NOMO-1 treated with DMSO at 0.1 percent for 48 hours (cell line): ENCODE measurements at regions not wholly inside any gene's neighbourhood (a gene's known extent, or its start where the extent isn't known, plus 50 kb on each side); places are given as distances from the start of the nearest gene placed in this dataset.
A peak's percentile ranks its signal among the peaks of the same experiment; 100 is the strongest.
"Not testable (repeated sequence)": the region's sequence is repeated elsewhere in the genome, so short reads cannot be mapped to it uniquely, and the experiment has no call there.

Experiments
- DNase-seq: peaks from one replicate; lab custom pipeline; 2025; ENCODE audit not compliant: unreplicated experiment; lab: John Stamatoyannopoulos, UW

- DNase-seq = peak; percentile 58
Measured at GRCh38 chr12:46549527-46550265, 177.1 kb upstream of the SLC38A2 start.

DNA sequence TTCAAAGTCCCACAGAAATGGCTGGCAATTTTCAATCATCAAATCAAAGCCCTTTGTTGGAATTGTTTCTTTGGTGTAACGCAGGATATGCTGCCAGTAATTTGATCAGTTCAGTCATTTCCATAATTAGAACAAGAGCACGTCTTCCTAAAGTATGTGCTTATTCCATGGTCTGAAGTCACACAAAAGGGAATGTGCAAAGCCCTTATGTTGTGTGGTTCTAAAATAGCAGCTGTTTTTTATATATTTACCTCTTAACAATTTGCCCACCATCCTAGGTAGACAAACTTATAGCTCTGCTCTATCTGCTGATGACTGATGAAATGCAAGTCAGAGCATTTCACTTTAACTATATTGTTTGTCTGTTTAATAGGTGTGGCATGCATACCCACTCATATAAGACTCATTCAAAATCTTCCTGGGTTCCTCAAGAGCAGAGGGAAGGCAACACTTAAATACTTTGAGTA, 176.1 kb upstream of the SLC38A2 start:
- no peak for DNase-seq

DNA sequence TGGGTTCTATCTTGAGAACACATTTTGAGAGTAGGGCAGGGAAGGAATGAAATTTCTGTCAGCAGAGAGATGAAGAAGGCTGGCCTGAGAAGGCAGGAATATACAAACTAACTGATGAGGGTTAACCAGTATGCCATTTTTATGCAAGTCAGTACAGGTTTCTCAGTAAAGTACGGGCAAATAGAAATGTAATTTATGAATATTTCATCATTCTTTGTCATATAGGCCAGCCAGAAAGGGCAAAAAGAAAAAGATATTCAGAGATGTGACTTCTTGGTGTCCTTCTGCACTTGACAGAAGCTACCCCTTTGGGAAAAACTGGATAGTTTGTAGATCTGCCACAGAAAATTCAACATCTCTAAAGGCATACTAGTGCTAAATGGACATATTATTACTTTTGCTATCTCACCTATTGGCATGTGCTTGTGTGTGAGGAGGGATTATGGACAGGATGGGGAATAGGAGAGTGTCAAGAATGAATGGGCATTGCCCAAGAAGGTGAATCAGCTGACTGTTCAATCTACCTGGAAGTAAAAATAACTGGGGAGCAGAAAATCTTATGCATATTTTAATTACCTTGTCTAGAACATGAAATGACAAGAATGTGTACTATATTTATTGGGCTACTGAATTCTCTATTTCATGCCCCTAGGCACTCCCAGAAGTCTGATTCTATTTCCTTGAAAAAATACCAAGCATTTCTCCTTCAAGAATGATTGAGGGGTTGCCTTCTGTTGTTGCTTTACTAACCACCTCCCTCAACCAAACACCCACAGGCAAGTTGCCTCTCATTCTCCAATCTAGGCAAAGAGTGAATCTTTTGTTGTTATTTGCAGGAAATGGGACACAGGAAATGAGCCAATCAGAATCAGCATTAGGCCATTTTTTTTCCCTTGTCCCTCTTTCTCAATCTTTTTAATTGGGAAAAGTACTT, 175.1 kb upstream of the SLC38A2 start:
- no peak for DNase-seq

DNA sequence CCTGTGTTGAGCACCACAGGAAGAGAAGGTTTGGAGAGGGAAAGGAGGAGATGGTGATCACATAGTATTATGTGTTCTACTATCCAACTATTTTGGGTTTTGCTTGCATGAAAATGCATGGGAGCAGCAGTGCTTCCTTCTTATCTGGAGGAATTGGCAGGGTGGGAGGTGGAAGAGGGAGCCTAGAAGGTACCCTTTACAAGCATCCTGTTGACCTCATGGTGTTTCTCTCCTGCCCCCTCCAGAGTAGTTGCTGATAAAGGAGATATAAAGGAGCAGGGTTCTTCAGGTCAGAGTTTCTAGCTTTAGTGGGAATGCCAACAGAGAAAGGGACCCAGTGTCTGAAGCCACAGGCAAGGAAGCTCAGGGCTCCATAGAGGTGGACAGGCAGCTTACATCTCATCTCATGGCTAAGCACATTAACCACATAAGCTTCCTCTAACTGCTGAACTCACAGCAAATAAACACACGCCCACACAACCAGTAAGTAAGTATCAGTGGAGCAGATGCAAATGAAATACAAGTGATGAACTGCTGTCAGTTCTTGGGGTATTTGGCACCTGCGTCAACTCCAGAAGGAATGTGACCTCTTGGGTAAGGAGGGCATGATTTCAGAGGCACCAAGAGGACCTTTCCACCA, 174.2 kb upstream of the SLC38A2 start:
- no peak for DNase-seq

DNA sequence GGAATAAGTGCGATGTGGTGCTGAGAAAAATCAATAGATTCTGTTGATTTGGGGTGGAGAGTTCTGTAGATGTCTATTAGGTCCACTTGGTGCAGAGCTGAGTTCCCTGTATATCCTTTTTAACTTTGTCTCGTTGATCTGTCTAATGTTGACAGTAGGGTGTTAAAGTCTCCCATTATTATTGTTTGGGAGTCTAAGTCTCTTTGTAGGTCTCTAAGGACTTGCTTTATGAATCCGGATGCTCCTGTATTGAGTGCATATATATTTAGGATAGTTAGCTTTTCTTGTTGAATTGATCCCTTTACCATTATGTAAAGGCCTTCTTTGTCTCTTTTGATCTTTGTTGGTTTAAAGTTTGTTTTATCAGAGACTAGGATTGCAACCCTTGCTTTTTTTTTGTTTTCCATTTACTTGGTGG, 170.8 kb upstream of the SLC38A2 start:
- DNase-seq = not testable (repeated sequence)

DNA sequence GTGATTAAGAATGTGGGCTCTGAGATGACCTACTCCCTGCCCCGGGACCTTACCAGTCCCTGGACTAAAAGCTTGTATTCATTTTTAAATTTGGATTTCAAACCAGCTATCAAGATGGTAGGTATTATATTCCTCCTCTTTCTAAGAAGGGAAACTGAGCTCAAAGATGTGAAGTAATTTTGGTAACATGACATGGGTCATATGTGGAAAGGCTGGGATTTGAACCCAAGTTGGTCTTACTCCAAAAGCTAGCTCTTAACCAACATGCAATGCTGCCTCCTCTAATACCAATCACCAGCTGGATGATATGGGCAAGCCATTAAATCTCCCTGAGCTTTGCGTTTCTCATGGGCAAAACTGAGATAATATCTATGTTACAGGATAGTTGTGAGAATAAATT, 166.4 kb upstream of the SLC38A2 start:
- DNase-seq = no peak

DNA sequence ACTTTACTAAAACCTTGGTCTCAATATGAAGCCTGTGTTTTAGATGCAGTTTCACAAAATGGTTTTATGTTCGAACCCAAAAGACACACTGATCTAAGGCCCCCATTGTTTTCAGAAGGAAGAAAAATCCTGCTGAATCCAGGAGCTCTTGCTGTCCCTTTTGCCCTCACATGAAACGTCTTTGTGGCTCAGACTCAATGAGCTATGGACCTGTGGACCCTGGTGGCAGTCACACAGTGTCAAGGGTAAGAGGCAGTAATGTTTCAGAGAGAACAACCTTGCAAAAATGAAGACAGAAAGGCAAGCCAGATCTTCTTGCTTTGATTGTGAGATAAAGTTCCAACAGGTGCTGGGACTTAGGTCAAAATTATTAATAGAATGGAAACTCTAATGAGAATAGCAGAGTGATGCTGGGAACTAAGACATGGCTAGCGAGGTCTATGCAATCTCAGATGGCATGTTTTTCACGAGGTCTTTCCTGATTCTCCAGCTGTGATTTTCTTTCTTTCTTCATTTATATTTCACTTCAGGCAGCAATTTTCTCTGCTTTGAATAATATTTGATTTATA, 164.9 kb upstream of the SLC38A2 start:
- DNase-seq = no peak

DNA sequence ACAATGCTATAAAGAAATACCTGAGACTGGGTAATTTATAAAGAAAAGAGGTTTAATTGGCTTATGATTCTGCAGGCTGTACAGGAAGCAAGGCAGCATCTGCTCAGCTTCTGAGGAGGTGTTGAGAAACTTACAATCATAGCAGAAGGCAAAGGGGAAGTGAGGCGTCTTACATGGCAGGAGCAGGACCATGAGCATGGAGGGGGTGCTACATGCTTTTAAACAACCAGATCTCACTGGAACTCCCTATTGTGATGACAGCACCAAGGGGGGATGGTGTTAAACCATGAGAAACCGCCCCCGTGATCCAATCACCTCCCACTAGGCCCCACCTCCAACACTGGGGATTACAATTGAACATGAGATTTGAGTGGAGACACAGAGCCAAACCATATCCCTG, 163.7 kb upstream of the SLC38A2 start:
- DNase-seq = peak; percentile 90

DNA sequence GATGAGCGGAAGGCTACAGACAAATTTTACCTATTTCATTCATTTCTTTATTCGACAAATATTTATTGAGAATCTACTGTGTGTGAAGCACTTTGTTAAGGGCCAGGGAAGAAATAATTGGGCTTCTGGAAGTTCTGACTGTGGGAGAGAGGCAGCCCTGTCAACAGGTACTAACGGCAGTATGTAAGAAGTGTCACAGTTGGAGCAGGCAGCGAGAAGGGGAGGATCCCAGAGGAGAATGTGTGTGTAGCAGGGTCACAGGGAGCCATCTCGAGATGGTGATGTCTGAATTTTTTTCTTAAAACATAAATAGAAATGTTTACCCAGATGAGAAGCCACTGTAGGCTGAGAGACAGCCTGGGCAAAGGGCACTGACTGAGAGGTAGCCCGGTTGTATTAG, 163.3 kb upstream of the SLC38A2 start:
- no peak for DNase-seq

DNA sequence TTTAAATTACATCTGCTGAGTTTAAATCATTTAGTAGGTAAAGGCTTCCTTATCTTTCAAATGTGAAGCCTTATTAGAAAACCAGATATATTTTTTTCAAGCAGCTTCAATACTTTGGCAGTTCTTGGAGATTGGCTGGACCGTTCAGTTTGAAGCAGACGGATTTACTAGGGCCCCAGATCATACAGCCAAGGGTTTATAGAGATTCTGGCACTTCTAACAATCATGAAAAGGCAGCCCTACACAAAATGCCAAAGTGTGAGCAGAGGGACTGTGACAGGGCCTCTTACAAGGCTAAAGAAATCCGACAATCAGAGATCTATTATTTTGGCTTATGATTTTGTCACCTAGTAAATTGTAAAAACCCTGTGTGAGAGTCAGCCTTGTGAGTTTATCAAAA, 162.8 kb upstream of the SLC38A2 start:
- no peak for DNase-seq

- no peak for DNase-seq
Measured at GRCh38 chr12:46534327-46534840, 161.8 kb upstream of the SLC38A2 start.

DNA sequence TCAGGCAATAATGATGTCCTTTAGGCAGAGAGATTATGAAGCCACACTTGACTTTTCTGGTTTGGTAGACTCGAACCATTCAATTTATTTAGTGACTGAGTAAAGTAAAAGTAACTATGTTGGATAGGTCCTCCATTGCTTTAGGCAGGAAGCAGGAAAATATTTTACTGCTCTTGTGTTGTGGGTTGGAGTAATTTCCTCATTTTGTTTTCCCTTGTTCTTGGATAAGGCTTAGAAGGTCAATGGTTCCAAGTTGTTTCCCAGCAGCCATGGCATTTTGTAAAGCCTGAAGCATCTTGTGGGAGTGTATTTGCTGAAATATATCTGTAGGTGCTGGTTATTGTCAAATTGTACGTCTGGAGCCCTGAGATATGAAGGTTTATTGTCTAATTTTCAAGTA, 161.2 kb upstream of the SLC38A2 start:
- DNase-seq = no peak

- DNase-seq = no peak
Measured at GRCh38 chr12:46531804-46532203, 159.2 kb upstream of the SLC38A2 start.

- DNase-seq = no peak
Measured at GRCh38 chr12:46531059-46531785, 158.6 kb upstream of the SLC38A2 start.

DNA sequence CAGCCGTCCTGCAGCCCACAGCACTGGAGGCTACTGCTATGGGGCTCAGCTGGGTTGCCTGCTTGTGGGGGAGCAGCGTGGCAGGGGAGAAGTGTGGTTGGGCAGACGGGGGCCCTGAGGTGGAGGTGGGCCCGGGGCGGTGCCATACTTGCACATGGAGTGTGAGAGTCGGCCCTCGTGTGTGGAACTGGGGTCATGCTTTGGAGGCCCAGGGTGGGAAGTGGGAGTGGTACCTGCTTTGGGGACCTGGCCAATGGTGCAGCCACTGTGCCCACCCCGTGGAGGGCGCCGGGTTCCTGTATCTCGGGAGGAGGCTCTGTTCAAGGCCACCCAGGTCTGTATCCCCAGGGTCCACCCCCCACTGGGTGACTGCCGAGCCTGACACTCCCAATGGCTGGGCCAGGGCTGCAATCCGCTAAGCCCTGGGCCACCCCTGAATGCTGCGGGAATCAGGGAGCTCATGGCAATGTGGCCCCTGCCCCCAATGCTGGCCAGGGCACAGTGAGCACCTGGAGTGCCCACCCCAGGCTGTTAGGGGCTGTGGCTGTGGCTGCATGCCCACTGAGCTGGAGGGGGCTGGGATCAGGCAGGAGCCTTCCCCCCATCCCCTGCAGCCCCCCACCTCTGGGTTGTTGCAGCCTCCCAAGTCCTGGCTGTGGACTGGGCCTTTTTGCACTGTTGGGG, 157.9 kb upstream of the SLC38A2 start:
- DNase-seq = no peak

DNA sequence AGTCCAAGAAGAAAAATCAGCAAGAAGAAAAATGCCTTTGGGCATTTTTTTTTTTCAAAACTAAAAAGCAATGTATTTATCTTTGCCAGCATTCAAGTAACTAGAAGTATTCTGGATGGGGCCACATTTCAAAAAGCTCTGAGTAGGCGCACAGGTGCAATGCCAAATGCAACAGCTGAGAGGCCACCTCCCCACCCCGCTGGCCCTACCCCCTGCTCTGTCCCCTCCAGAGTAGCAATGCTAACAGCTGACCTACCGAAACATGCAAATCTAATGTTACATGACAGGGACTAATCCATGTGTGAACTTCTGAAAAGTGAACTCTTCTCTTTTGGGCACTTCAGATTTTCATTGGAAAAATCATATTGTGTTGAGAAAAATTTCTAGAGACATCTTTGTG, 153.7 kb upstream of the SLC38A2 start:
- no peak for DNase-seq

DNA sequence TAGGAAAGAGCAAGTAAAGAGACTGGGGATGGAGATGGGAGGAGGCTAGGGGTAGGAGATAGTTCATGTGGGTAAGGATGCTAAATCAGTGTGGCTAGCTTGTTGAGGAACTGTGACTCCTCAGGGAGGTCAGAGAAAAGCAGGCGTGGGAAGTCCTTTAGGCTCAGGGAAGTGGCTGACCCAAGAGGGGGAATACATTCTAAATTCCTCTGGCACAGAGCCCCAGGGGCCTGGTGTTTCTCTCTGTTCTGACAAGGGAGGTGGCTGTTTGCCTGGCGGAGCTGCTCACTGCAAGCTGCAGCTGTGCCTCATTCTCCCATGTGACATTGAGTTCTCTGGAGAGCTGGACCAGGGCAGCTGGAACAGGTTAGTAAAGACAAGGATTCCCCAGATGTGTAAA, 152.2 kb upstream of the SLC38A2 start:
- no peak for DNase-seq

DNA sequence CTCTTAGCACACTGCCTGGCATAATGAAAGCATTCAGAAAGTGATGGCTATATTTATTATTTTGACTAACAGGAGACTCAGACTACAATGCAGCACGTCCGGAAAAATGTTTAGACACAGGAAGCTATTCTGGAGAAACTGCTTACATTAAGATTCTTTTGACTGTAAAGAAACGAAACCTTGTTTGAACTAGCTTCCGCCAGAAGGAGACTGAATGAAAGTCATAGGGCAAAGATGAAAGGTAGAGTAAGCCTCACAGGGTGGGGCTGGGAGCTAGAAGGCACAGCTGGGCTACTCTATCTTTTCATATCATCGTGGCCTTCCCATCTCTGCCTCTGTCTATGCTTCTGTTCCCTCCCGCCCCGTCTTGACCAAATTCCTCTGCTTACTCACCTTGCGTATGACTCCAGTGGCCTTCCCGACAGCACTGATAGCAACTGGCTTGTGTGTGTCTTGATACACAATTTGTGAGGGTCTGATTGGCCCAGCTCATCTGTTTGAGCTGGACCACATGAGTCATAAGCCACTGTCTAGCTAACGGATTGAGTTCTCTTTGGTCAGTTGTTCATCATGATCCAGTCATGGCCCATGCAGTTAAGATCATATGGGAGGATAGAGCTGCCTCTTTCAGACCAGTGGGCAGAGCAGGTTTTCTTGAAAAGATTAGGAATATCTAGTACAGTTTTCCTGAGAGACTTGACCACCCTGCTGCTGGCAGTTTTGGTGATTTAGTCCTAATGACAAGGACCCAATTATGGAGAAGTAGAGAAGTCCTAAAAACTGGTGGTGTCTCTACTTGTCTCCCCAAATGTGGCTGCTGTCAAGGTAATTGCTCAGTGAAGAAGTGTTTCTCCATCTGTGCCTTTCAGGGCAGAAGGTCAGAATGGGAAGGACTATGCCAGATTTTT, 151.5 kb upstream of the SLC38A2 start:
- no peak for DNase-seq

- no peak for DNase-seq
Measured at GRCh38 chr12:46523446-46523845, 150.9 kb upstream of the SLC38A2 start.
